SK-N-SH treated with all-trans-retinoic acid at 6 μM for 48 hours (cell line): ENCODE measurements at regions not wholly inside any gene's neighbourhood (a gene's known extent, or its start where the extent isn't known, plus 50 kb on each side); places are given as distances from the start of the nearest gene placed in this dataset.
A peak's percentile ranks its signal among the peaks of the same experiment; 100 is the strongest.

ENCODE experiments used
- ATAC-seq: fragments of 200-7000 bp; cut with Tn5 transposase; 3 replicates; pipeline ENCODE4 v1.9.1; 2020; ENCODE audit warnings: mild to moderate bottlenecking, moderate library complexity
- ARNTL ChIP-seq: fragments of 450-650 bp; formaldehyde crosslinking; IDR thresholded peaks from 2 replicates; pipeline ENCODE4 v1.5.0; 2020; ENCODE audit warnings: low read depth, mild to moderate bottlenecking, moderate library complexity, borderline replicate concordance
- BACH2 ChIP-seq: fragments of 250-450 bp; sonication (Bioruptor Pico); IDR thresholded peaks from 2 replicates; pipeline ENCODE4 v1.9.0; 2021; ENCODE audit warnings: mild to moderate bottlenecking, borderline replicate concordance
- CSDC2 ChIP-seq: fragments of 250-450 bp; sonication (Bioruptor Pico); IDR thresholded peaks from 2 replicates; pipeline ENCODE4 v1.5.0; 2020; ENCODE audit warnings: mild to moderate bottlenecking, moderate library complexity
- ESRRG ChIP-seq: fragments of 250-450 bp; sonication (Bioruptor Pico); IDR thresholded peaks from 2 replicates; pipeline ENCODE4 v1.6.1; 2021; ENCODE audit warnings: mild to moderate bottlenecking
- GLIS3 ChIP-seq: fragments of 250-450 bp; sonication (Bioruptor Pico); IDR thresholded peaks from 2 replicates; pipeline ENCODE4 v1.5.0; 2020; ENCODE audit warnings: mild to moderate bottlenecking, moderate library complexity
- OSR1 ChIP-seq: fragments of 250-450 bp; sonication (Bioruptor Pico); IDR thresholded peaks from 2 replicates; pipeline ENCODE4 v1.8.0; 2022; ENCODE audit warnings: moderate library complexity, mild to moderate bottlenecking, inconsistent platforms
- PPARA ChIP-seq: fragments of 250-450 bp; sonication (Bioruptor Pico); IDR thresholded peaks from 2 replicates; pipeline ENCODE4 v1.5.0; 2020; ENCODE audit warnings: mild to moderate bottlenecking, borderline replicate concordance
- TCF4 ChIP-seq: fragments of 250-450 bp; sonication (Bioruptor Pico); IDR thresholded peaks from 2 replicates; pipeline ENCODE4 v1.8.0; 2021; ENCODE audit warnings: mild to moderate bottlenecking, moderate library complexity, borderline replicate concordance
- TOX ChIP-seq: fragments of 250-450 bp; sonication (Bioruptor Pico); IDR thresholded peaks from 2 replicates; pipeline ENCODE4 v1.8.0; 2021; ENCODE audit warnings: mild to moderate bottlenecking, moderate library complexity, borderline replicate concordance
- ZC3H10 ChIP-seq: fragments of 250-450 bp; sonication (Bioruptor Pico); IDR thresholded peaks from 2 replicates; pipeline ENCODE4 v1.5.1; 2021; ENCODE audit warnings: mild to moderate bottlenecking, moderate library complexity
- ZFP3 ChIP-seq: fragments of 250-450 bp; sonication (Bioruptor Pico); IDR thresholded peaks from 2 replicates; pipeline ENCODE4 v1.5.0; 2020; ENCODE audit warnings: mild to moderate bottlenecking, moderate library complexity
- ZNF565 ChIP-seq: fragments of 450-650 bp; formaldehyde crosslinking; conservative IDR thresholded peaks from 2 replicates; pipeline ENCODE4 v1.5.0; 2020; ENCODE audit warnings: low read depth, mild to moderate bottlenecking, moderate library complexity
- ZNF70 ChIP-seq: fragments of 450-650 bp; formaldehyde crosslinking; IDR thresholded peaks from 2 replicates; pipeline ENCODE4 v1.5.0; 2020; ENCODE audit warnings: mild to moderate bottlenecking, moderate library complexity
- ZNF8 ChIP-seq: fragments of 450-650 bp; formaldehyde crosslinking; IDR thresholded peaks from 2 replicates; pipeline ENCODE4 v1.5.0; 2020; ENCODE audit warnings: mild to moderate bottlenecking, moderate library complexity
- TF ChIP-seq, protein P1 (sequence below): fragments of 250-450 bp; sonication (Bioruptor Pico); IDR thresholded peaks from 2 replicates; pipeline ENCODE4 v1.8.0; 2020; ENCODE audit warnings: mild to moderate bottlenecking, moderate library complexity, borderline replicate concordance
- TF ChIP-seq, protein P2 (sequence below): fragments of 250-450 bp; sonication (Bioruptor Pico); IDR thresholded peaks from 2 replicates; pipeline ENCODE4 v1.8.0; 2021; ENCODE audit warnings: low read depth, mild to moderate bottlenecking, moderate library complexity, borderline replicate concordance
- TF ChIP-seq, protein P3 (sequence below): fragments of 250-450 bp; sonication (Bioruptor Pico); IDR thresholded peaks from 2 replicates; pipeline ENCODE4 v1.5.1; 2020; ENCODE audit warnings: low read depth, mild to moderate bottlenecking, moderate library complexity
- TF ChIP-seq, protein P4 (sequence below): fragments of 250-450 bp; sonication (Bioruptor Pico); IDR thresholded peaks from 2 replicates; pipeline ENCODE4 v1.5.1; 2021; ENCODE audit warnings: mild to moderate bottlenecking, moderate library complexity
- TF ChIP-seq, protein P5 (sequence below): fragments of 250-450 bp; sonication (Bioruptor Pico); IDR thresholded peaks from 2 replicates; pipeline ENCODE4 v1.5.0; 2020; ENCODE audit warnings: mild to moderate bottlenecking, moderate library complexity

DNA sequence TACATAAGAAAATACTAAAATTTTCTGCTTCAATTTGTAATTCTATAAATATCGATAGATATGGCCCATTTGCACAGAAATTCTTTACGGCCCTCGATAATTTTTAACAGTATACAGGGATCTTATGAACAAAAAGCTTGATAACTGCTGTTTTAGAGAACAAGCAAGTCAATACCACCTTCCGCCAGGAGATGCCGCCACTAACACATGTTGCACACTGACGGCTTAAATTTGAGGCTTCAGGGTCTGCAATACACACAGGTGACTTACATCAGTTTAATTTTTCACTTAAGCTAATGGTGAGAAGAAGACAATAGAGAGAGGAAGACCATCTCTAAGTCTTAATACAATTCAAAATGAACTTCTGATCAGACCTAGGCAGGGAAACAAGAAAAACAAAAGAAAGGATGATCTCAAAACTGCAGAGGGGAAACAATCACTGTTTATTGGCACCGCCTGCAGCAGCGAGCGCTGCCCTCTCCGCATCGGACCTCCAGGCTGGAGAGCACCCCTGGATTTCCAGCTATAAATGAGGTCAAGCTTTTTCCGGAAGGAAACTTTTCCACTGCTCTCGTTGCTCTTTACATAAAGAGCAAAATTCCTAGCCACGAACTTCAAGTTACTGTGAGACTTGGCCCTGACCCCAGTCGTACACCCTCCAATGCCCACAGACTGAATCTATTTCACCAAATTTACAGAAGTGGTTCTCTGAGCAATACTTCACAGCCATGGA lies 53.9 kb downstream of the OTOR start:
- TF ChIP-seq, protein P1, sequence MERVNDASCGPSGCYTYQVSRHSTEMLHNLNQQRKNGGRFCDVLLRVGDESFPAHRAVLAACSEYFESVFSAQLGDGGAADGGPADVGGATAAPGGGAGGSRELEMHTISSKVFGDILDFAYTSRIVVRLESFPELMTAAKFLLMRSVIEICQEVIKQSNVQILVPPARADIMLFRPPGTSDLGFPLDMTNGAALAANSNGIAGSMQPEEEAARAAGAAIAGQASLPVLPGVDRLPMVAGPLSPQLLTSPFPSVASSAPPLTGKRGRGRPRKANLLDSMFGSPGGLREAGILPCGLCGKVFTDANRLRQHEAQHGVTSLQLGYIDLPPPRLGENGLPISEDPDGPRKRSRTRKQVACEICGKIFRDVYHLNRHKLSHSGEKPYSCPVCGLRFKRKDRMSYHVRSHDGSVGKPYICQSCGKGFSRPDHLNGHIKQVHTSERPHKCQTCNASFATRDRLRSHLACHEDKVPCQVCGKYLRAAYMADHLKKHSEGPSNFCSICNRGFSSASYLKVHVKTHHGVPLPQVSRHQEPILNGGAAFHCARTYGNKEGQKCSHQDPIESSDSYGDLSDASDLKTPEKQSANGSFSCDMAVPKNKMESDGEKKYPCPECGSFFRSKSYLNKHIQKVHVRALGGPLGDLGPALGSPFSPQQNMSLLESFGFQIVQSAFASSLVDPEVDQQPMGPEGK (CRISPR knock-in tag): no peak
- TF ChIP-seq ZNF8 (CRISPR knock-in tag) (no peak), GLIS3 (CRISPR knock-in tag) (no peak), BACH2 (no peak), TOX (no peak)
- TF ChIP-seq, protein P2, sequence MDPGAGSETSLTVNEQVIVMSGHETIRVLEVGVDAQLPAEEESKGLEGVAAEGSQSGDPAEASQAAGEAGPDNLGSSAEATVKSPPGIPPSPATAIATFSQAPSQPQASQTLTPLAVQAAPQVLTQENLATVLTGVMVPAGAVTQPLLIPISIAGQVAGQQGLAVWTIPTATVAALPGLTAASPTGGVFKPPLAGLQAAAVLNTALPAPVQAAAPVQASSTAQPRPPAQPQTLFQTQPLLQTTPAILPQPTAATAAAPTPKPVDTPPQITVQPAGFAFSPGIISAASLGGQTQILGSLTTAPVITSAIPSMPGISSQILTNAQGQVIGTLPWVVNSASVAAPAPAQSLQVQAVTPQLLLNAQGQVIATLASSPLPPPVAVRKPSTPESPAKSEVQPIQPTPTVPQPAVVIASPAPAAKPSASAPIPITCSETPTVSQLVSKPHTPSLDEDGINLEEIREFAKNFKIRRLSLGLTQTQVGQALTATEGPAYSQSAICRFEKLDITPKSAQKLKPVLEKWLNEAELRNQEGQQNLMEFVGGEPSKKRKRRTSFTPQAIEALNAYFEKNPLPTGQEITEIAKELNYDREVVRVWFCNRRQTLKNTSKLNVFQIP (CRISPR knock-in tag): no peak
- TF ChIP-seq, protein P3, sequence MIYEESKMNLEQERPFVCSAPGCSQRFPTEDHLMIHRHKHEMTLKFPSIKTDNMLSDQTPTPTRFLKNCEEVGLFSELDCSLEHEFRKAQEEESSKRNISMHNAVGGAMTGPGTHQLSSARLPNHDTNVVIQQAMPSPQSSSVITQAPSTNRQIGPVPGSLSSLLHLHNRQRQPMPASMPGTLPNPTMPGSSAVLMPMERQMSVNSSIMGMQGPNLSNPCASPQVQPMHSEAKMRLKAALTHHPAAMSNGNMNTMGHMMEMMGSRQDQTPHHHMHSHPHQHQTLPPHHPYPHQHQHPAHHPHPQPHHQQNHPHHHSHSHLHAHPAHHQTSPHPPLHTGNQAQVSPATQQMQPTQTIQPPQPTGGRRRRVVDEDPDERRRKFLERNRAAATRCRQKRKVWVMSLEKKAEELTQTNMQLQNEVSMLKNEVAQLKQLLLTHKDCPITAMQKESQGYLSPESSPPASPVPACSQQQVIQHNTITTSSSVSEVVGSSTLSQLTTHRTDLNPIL: no peak
- TF ChIP-seq, protein P4, sequence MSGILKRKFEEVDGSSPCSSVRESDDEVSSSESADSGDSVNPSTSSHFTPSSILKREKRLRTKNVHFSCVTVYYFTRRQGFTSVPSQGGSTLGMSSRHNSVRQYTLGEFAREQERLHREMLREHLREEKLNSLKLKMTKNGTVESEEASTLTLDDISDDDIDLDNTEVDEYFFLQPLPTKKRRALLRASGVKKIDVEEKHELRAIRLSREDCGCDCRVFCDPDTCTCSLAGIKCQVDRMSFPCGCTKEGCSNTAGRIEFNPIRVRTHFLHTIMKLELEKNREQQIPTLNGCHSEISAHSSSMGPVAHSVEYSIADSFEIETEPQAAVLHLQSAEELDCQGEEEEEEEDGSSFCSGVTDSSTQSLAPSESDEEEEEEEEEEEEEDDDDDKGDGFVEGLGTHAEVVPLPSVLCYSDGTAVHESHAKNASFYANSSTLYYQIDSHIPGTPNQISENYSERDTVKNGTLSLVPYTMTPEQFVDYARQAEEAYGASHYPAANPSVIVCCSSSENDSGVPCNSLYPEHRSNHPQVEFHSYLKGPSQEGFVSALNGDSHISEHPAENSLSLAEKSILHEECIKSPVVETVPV (CRISPR knock-in tag): no peak
- ATAC-seq: peak; percentile 81

DNA sequence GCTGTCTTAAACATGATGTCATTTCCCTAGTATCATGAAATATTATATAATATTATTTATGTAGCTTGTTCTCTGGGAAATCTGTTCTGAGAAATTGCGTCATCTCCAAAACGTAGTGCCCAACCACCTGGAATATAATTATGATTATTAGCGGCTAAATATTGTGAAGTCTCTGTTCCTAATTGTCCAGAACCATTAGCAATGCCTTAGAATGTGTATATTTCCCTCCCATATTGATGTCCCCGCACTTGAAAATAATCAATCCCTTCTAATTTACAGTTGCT lies 54.4 kb downstream of the OTOR start:
- ATAC-seq: no peak
- TF ChIP-seq ZNF70: no peak
- TF ChIP-seq, protein P1 (CRISPR knock-in tag): no peak

DNA sequence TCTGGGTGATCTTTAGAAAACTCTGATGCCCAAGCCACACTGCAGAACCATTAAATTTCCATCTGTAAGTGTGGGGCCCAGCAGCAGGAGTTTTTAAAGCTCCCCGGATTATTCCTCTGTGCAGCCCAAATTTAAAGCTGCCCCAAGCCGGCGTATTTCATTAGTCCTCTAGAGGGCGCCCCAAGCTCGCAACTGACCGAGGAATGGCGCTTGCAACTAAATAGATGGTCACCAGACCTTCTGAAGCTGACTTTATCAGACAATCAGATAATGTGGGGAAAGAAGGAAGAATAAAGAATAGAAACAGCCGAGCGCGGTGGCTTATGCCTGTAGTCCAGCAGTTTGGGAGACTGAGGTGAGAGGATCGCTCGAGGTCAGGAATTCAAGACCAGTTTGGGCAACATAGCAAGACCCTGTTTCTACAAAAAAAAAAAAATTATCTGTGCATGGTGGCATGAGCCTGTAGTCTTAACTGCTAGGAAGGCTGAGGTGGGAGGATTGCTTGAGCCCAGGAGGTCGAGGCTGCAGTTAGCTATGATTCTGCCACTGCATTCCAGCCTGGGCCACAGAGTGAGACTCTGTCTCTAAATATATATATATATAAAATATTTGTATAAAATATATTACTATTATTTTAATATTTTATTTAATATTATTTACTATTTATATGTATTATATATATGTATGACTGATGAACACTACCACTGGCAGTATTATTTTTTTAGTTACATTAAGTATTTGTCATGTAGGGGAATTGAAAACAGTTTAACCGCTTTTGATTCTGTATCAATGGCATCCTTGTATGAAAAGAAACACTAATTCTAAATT lies 56.0 kb downstream of the OTOR start:
- TF ChIP-seq OSR1 (no peak), TOX (no peak)
- TF ChIP-seq, protein P2 (CRISPR knock-in tag): no peak
- TF ChIP-seq, all 23 proteins: peak for 0
- peak; percentile 91 for ATAC-seq

DNA sequence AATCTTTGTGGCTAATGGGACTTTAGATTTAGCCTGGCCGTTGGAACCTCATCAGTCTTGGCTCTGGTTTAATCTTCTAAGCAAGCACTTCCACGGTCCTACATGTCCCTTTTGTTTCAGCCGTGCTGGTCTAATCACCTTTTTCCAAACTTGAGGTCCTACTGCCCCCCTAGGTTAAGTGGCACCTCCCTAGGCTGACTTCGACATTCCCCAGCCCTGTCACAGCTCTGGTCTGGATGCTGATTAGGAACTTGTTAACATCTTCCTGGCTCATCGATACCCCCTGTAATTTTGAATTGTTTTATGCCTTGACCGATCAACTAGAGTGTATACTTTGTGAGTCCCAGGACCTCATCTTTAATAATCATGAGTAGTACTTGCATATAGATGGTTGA lies 56.6 kb downstream of the OTOR start:
- ATAC-seq: no peak
- TF ChIP-seq ZNF8 (CRISPR knock-in tag) (no peak), BACH2 (no peak), ARNTL (CRISPR knock-in tag) (no peak), PPARA (no peak), ZFP3 (CRISPR knock-in tag) (no peak), ESRRG (CRISPR knock-in tag) (no peak), ZNF70 (no peak), CSDC2 (CRISPR knock-in tag) (no peak), ZC3H10 (no peak), TCF4 (CRISPR knock-in tag) (no peak), ZNF565 (CRISPR knock-in tag) (no peak)
- TF ChIP-seq, protein P5, sequence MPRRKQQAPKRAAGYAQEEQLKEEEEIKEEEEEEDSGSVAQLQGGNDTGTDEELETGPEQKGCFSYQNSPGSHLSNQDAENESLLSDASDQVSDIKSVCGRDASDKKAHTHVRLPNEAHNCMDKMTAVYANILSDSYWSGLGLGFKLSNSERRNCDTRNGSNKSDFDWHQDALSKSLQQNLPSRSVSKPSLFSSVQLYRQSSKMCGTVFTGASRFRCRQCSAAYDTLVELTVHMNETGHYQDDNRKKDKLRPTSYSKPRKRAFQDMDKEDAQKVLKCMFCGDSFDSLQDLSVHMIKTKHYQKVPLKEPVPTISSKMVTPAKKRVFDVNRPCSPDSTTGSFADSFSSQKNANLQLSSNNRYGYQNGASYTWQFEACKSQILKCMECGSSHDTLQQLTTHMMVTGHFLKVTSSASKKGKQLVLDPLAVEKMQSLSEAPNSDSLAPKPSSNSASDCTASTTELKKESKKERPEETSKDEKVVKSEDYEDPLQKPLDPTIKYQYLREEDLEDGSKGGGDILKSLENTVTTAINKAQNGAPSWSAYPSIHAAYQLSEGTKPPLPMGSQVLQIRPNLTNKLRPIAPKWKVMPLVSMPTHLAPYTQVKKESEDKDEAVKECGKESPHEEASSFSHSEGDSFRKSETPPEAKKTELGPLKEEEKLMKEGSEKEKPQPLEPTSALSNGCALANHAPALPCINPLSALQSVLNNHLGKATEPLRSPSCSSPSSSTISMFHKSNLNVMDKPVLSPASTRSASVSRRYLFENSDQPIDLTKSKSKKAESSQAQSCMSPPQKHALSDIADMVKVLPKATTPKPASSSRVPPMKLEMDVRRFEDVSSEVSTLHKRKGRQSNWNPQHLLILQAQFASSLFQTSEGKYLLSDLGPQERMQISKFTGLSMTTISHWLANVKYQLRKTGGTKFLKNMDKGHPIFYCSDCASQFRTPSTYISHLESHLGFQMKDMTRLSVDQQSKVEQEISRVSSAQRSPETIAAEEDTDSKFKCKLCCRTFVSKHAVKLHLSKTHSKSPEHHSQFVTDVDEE (CRISPR knock-in tag): no peak
- TF ChIP-seq, protein P4 (CRISPR knock-in tag): no peak
